Loucy (cell line): ENCODE measurements at regions not wholly inside any gene's neighbourhood (a gene's known extent, or its start where the extent isn't known, plus 50 kb on each side); places are given as distances from the start of the nearest gene placed in this dataset.

Experiments used
- EZH2phosphoT487 ChIP-seq: fragments of 200-600 bp; IDR thresholded peaks from 2 replicates; pipeline ENCODE4 v1.6.1; 2018; ENCODE audit warnings: antibody characterized with exemption, mild to moderate bottlenecking, moderate library complexity, borderline replicate concordance
- TF ChIP-seq, protein P1 (sequence below): fragments of 200-600 bp; sonication (generic); conservative IDR thresholded peaks from 2 replicates; pipeline ENCODE4 v1.5.1; 2014; ENCODE audit warnings: mild to moderate bottlenecking, antibody characterized with exemption, low read length

DNA sequence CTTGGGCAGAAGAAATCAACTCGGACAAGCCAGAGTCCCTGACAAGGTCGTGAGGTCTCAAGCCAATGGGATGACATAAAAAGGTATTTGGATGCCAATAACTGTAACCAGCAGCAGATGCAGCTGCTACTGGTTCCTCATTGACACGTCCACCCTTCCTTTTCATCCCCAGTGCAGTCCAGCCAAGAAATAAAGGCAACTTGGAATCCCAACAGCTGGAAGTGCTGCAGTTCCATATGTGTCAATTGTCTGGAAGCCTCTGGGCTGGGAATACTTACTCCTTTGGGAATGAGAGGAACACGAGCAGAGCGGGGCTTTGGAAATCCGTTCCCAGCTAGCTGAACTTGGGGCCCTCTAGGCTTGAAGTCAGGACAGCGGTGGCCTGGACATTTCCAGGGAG is 360.4 kb upstream of the ZFHX3 start:
- TF ChIP-seq, protein P1, sequence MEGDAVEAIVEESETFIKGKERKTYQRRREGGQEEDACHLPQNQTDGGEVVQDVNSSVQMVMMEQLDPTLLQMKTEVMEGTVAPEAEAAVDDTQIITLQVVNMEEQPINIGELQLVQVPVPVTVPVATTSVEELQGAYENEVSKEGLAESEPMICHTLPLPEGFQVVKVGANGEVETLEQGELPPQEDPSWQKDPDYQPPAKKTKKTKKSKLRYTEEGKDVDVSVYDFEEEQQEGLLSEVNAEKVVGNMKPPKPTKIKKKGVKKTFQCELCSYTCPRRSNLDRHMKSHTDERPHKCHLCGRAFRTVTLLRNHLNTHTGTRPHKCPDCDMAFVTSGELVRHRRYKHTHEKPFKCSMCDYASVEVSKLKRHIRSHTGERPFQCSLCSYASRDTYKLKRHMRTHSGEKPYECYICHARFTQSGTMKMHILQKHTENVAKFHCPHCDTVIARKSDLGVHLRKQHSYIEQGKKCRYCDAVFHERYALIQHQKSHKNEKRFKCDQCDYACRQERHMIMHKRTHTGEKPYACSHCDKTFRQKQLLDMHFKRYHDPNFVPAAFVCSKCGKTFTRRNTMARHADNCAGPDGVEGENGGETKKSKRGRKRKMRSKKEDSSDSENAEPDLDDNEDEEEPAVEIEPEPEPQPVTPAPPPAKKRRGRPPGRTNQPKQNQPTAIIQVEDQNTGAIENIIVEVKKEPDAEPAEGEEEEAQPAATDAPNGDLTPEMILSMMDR = no peak
- TF ChIP-seq EZH2phosphoT487 = no peak
